GM23248 (cell line): ENCODE measurements at regions not wholly inside any gene's neighbourhood (a gene's known extent, or its start where the extent isn't known, plus 50 kb on each side); places are given as distances from the start of the nearest gene placed in this dataset.

ENCODE experiments used
- DNase-seq: peaks from one replicate; pipeline ENCODE4 v3.0.0-alpha.2; 2015
- H2AFZ ChIP-seq: fragments of 200-600 bp; sonication (generic); 2 replicates; pipeline ENCODE4 v1.6.1; 2016; ENCODE audit warnings: antibody characterized with exemption
- H3F3A ChIP-seq: fragments of 200-600 bp; sonication (generic); 2 replicates; pipeline ENCODE4 v1.6.1; 2016; ENCODE audit warnings: mild to moderate bottlenecking, antibody characterized with exemption, mixed run types; ENCODE audit not compliant: insufficient read depth
- H3K27ac ChIP-seq: fragments of 200-600 bp; sonication (generic); 2 replicates; pipeline ENCODE4 v1.5.1; 2016; ENCODE audit warnings: mild to moderate bottlenecking
- H3K27me3 ChIP-seq: fragments of 200-600 bp; sonication (generic); replicated peaks from 2 replicates; pipeline ENCODE4 v1.6.1; 2016; ENCODE audit warnings: mild to moderate bottlenecking; ENCODE audit not compliant: insufficient read depth
- H3K36me3 ChIP-seq: fragments of 200-600 bp; sonication (generic); 2 replicates; pipeline ENCODE4 v1.6.1; 2016; ENCODE audit warnings: low read depth, mild to moderate bottlenecking
- H3K4me1 ChIP-seq: fragments of 200-600 bp; sonication (generic); 2 replicates; pipeline ENCODE4 v1.6.1; 2016; ENCODE audit warnings: mild to moderate bottlenecking; ENCODE audit not compliant: insufficient read depth
- H3K4me2 ChIP-seq: fragments of 200-600 bp; sonication (generic); one replicate; pipeline ENCODE4 v1.6.1; 2016; ENCODE audit warnings: mild to moderate bottlenecking; ENCODE audit not compliant: unreplicated experiment
- H3K4me3 ChIP-seq: fragments of 200-600 bp; sonication (generic); 2 replicates; pipeline ENCODE4 v1.5.1; 2016; ENCODE audit warnings: mild to moderate bottlenecking
- H3K79me2 ChIP-seq: fragments of 200-600 bp; sonication (generic); 2 replicates; pipeline ENCODE4 v1.6.1; 2016; ENCODE audit warnings: mild to moderate bottlenecking; ENCODE audit not compliant: insufficient read depth
- H3K9ac ChIP-seq: fragments of 200-600 bp; sonication (generic); 2 replicates; pipeline ENCODE4 v1.6.1; 2016; ENCODE audit warnings: mild to moderate bottlenecking
- H3K9me2 ChIP-seq: fragments of 200-600 bp; sonication (generic); 2 replicates; pipeline ENCODE4 v1.6.1; 2016; ENCODE audit warnings: mixed run types, mild to moderate bottlenecking, moderate library complexity; ENCODE audit not compliant: insufficient read depth
- H3K9me3 ChIP-seq: fragments of 200-600 bp; sonication (generic); one replicate; pipeline ENCODE4 v1.6.1; 2017; ENCODE audit warnings: low read depth
- H4K20me1 ChIP-seq: fragments of 200-600 bp; sonication (generic); 2 replicates; pipeline ENCODE4 v1.6.0; 2016; ENCODE audit not compliant: insufficient read depth
- EZH2 ChIP-seq: fragments of 200-600 bp; sonication (generic); IDR thresholded peaks from 2 replicates; pipeline ENCODE4 v1.6.1; 2018; ENCODE audit warnings: antibody characterized with exemption, mild to moderate bottlenecking; ENCODE audit not compliant: insufficient read depth, poor library complexity, severe bottlenecking
- EZH2phosphoT487 ChIP-seq: fragments of 200-600 bp; sonication (generic); IDR thresholded peaks from 2 replicates; pipeline ENCODE4 v1.6.1; 2018; ENCODE audit warnings: antibody characterized with exemption, moderate library complexity, mild to moderate bottlenecking, low read depth; ENCODE audit not compliant: insufficient read depth
- WGBS, 2 experiments: methylation state at CpG; one replicate each; pipeline ENCODE4 v1.1.6; 2015 to 2017; ENCODE audit warnings: low lambda C conversion rate in 2 of 2, low coverage in 1 of 2; ENCODE audit errors: missing lambda C conversion rate in 2 of 2; 5-methylcytosine and 5-hydroxymethylcytosine counted together
- in situ Hi-C: fragments of 300-500 bp; cut with MboI; formaldehyde crosslinking; loops from 2 replicates; pipeline ENCODE4 v1.15.0; 2020

- Histone ChIP-seq H3K27me3 (0 out of 2 replicates have a peak, but pooled peaks cover 3% of the 10 kb centered on the region), H3K27ac (no peak overlapping the region), H4K20me1 (no peaks in the 10 kb centered on the region), H3K9me2 (no peaks in the 10 kb centered on the region), H3K9ac (no peak overlapping the region), H3K79me2 (no peaks in the 10 kb centered on the region), H2AFZ (no peak overlapping the region), H3K9me3 (no peaks in the 10 kb centered on the region), H3K4me2 (no peak overlapping the region), H3F3A (no peaks in the 10 kb centered on the region), H3K4me3 (no peak overlapping the region), H3K36me3 (no peaks in the 10 kb centered on the region), H3K4me1 (no peaks in the 10 kb centered on the region)
- TF ChIP-seq EZH2 (no peak), EZH2phosphoT487 (no peak)
- in situ Hi-C loops: no loop called here
- DNase-seq: no peak
- WGBS, 2 experiments: 19 to 37% methylated on average over 3 of the region's 3 CpGs
Observed at GRCh38 chr3:87478716-87479115, 202.3 kb upstream of the POU1F1 start.

GRCh38 chr3:87473944-87474343 is 197.6 kb upstream of the POU1F1 start:
- H4K20me1 ChIP-seq: no peaks in the 10 kb centered on the region
- H3K36me3 ChIP-seq: no peaks in the 10 kb centered on the region
- H3K9ac ChIP-seq: no peak overlapping the region

GRCh38 chr3:87468938-87469337 is 192.6 kb upstream of the POU1F1 start:
- peaks cover 11% of the 10 kb centered on the region for H3K4me1 ChIP-seq
- no peak overlapping the region for H3K9ac ChIP-seq
- H2AFZ ChIP-seq: no peak overlapping the region
- TF ChIP-seq EZH2 (no peak), EZH2phosphoT487 (no peak)
- in situ Hi-C loops: no loop called here
- DNase-seq: peak; percentile 84
- H3K9me3 ChIP-seq: no peaks in the 10 kb centered on the region
- H4K20me1 ChIP-seq: no peaks in the 10 kb centered on the region
- no peaks in the 10 kb centered on the region for H3K9me2 ChIP-seq
- H3K79me2 ChIP-seq: no peaks in the 10 kb centered on the region
- no peak overlapping the region for H3K4me2 ChIP-seq
- H3K27ac ChIP-seq: peak overlapping the region; percentile 38
- no peaks in the 10 kb centered on the region for H3K36me3 ChIP-seq
- 0 out of 2 replicates have a peak, but pooled peaks cover 5% of the 10 kb centered on the region for H3F3A ChIP-seq
- no peak overlapping the region for H3K4me3 ChIP-seq
- no peaks in the 10 kb centered on the region for H3K27me3 ChIP-seq

More at GRCh38 chr3:87473944-87474343, 197.6 kb upstream of the POU1F1 start:
- Histone ChIP-seq H3K9me2 (no peaks in the 10 kb centered on the region), H3K4me3 (no peak overlapping the region), H2AFZ (no peak overlapping the region), H3K4me2 (no peak overlapping the region), H3K27me3 (no peaks in the 10 kb centered on the region), H3F3A (0 out of 2 replicates have a peak, but pooled peaks cover under 1% of the 10 kb centered on the region), H3K79me2 (no peaks in the 10 kb centered on the region), H3K27ac (no peak overlapping the region), H3K4me1 (peaks cover 7% of the 10 kb centered on the region; the same call in 1 of the 2 replicates), H3K9me3 (no peaks in the 10 kb centered on the region)
- no peak for TF ChIP-seq EZH2
- TF ChIP-seq EZH2phosphoT487: no peak
- in situ Hi-C loops: no loop called here
- no peak for DNase-seq

GRCh38 chr3:87468235-87468634 is 191.9 kb upstream of the POU1F1 start:
- Histone ChIP-seq H3K4me2 (no peak overlapping the region), H3F3A (0 out of 2 replicates have a peak, but pooled peaks cover 5% of the 10 kb centered on the region), H3K4me1 (peaks cover 11% of the 10 kb centered on the region), H4K20me1 (no peaks in the 10 kb centered on the region), H3K9ac (no peak overlapping the region), H3K79me2 (no peaks in the 10 kb centered on the region), H2AFZ (no peak overlapping the region), H3K36me3 (no peaks in the 10 kb centered on the region), H3K9me2 (no peaks in the 10 kb centered on the region), H3K27ac (no peak overlapping the region), H3K4me3 (no peak overlapping the region), H3K9me3 (no peaks in the 10 kb centered on the region), H3K27me3 (no peaks in the 10 kb centered on the region)
- in situ Hi-C loops: no loop called here
- no peak for DNase-seq
- TF ChIP-seq EZH2 (no peak), EZH2phosphoT487 (no peak)
- WGBS, 2 experiments: 6 to 10% methylated on average over 2 of the region's 2 CpGs

GRCh38 chr3:87462228-87462627 is 185.8 kb upstream of the POU1F1 start:
- no peaks in the 10 kb centered on the region for H3F3A ChIP-seq
- no peaks in the 10 kb centered on the region for H3K36me3 ChIP-seq
- H3K4me2 ChIP-seq: no peak overlapping the region
- in situ Hi-C loops: no loop called here
- DNase-seq: peak; percentile 21
- no peak overlapping the region for H3K4me3 ChIP-seq
- no peaks in the 10 kb centered on the region for H3K9me3 ChIP-seq
- TF ChIP-seq EZH2: no peak
- no peak for TF ChIP-seq EZH2phosphoT487
- H3K4me1 ChIP-seq: 0 out of 2 replicates have a peak, but pooled peaks cover 6% of the 10 kb centered on the region
- no peaks in the 10 kb centered on the region for H3K9me2 ChIP-seq
- no peak overlapping the region for H3K9ac ChIP-seq
- H3K79me2 ChIP-seq: no peaks in the 10 kb centered on the region
- no peaks in the 10 kb centered on the region for H3K27me3 ChIP-seq
- H3K27ac ChIP-seq: no peak overlapping the region
- H2AFZ ChIP-seq: no peak overlapping the region
- H4K20me1 ChIP-seq: no peaks in the 10 kb centered on the region
